NCI-H2227 (cell line): ENCODE measurements at regions not wholly inside any gene's neighbourhood (a gene's known extent, or its start where the extent isn't known, plus 50 kb on each side); places are given as distances from the start of the nearest gene placed in this dataset.
"Not testable (repeated sequence)": the region's sequence is repeated elsewhere in the genome, so short reads cannot be mapped to it uniquely, and the experiment has no call there.

Experiments used
- DNase-seq: peaks from one replicate; lab custom pipeline; 2025; ENCODE audit not compliant: unreplicated experiment; lab: John Stamatoyannopoulos, UW

GRCh38 chr7:10521306-10521705 lies 452.4 kb upstream of the PHF14 start:
- DNase-seq = no peak

- not testable (repeated sequence) for DNase-seq
Observed at GRCh38 chr7:10533429-10533828, 440.2 kb upstream of the PHF14 start.

- DNase-seq = no peak
Observed at GRCh38 chr7:10536561-10536960, 437.1 kb upstream of the PHF14 start.

- DNase-seq = no peak
Observed at GRCh38 chr7:10537764-10538163, 435.9 kb upstream of the PHF14 start.

- DNase-seq = no peak
Observed at GRCh38 chr7:10557375-10557774, 416.3 kb upstream of the PHF14 start.

GRCh38 chr7:10560497-10560896 lies 413.2 kb upstream of the PHF14 start:
- DNase-seq = no peak

- no peak for DNase-seq
Observed at GRCh38 chr7:10568891-10569290, 404.8 kb upstream of the PHF14 start.

GRCh38 chr7:10571759-10572158 lies 401.9 kb upstream of the PHF14 start:
- DNase-seq = no peak

GRCh38 chr7:10577866-10578374 lies 395.8 kb upstream of the PHF14 start:
- DNase-seq = no peak

- no peak for DNase-seq
Observed at GRCh38 chr7:10579561-10579960, 394.1 kb upstream of the PHF14 start.

- DNase-seq = no peak
Observed at GRCh38 chr7:10584886-10585285, 388.8 kb upstream of the PHF14 start.

GRCh38 chr7:10588084-10588483 lies 385.6 kb upstream of the PHF14 start:
- DNase-seq = no peak

- DNase-seq = no peak
Observed at GRCh38 chr7:10592604-10593003, 381.1 kb upstream of the PHF14 start.

- DNase-seq = no peak
Observed at GRCh38 chr7:10593080-10593479, 380.6 kb upstream of the PHF14 start.

- DNase-seq = no peak
Observed at GRCh38 chr7:10596827-10597226, 376.8 kb upstream of the PHF14 start.

GRCh38 chr7:10604128-10604527 lies 369.5 kb upstream of the PHF14 start:
- no peak for DNase-seq

- no peak for DNase-seq
Observed at GRCh38 chr7:10612950-10613349, 360.7 kb upstream of the PHF14 start.

- no peak for DNase-seq
Observed at GRCh38 chr7:10618953-10619352, 354.7 kb upstream of the PHF14 start.

- DNase-seq = no peak
Observed at GRCh38 chr7:10632712-10633111, 341.0 kb upstream of the PHF14 start.

GRCh38 chr7:10634239-10634638 lies 339.4 kb upstream of the PHF14 start:
- DNase-seq = no peak

- DNase-seq = no peak
Observed at GRCh38 chr7:10637991-10638390, 335.7 kb upstream of the PHF14 start.

- no peak for DNase-seq
Observed at GRCh38 chr7:10643545-10643944, 330.1 kb upstream of the PHF14 start.

GRCh38 chr7:10644849-10645248 lies 328.8 kb upstream of the PHF14 start:
- no peak for DNase-seq

GRCh38 chr7:10646194-10646593 lies 327.5 kb upstream of the PHF14 start:
- no peak for DNase-seq
